Astrocyte (in vitro differentiated cells and primary cell): ENCODE measurements at regions not wholly inside any gene's neighbourhood (a gene's known extent, or its start where the extent isn't known, plus 50 kb on each side); places are given as distances from the start of the nearest gene placed in this dataset.

Experiments
- CTCF ChIP-seq: IDR thresholded peaks from 2 replicates; pipeline ENCODE4 v1.5.1; 2011; ENCODE audit warnings: low read depth, mild to moderate bottlenecking, inconsistent platforms, low read length, moderate library complexity; ENCODE audit not compliant: insufficient read depth
- EZH2 ChIP-seq: IDR thresholded peaks from 2 replicates; pipeline ENCODE4 v1.6.1; 2012; ENCODE audit warnings: mild to moderate bottlenecking, low read length, inconsistent platforms; ENCODE audit not compliant: insufficient read depth

DNA sequence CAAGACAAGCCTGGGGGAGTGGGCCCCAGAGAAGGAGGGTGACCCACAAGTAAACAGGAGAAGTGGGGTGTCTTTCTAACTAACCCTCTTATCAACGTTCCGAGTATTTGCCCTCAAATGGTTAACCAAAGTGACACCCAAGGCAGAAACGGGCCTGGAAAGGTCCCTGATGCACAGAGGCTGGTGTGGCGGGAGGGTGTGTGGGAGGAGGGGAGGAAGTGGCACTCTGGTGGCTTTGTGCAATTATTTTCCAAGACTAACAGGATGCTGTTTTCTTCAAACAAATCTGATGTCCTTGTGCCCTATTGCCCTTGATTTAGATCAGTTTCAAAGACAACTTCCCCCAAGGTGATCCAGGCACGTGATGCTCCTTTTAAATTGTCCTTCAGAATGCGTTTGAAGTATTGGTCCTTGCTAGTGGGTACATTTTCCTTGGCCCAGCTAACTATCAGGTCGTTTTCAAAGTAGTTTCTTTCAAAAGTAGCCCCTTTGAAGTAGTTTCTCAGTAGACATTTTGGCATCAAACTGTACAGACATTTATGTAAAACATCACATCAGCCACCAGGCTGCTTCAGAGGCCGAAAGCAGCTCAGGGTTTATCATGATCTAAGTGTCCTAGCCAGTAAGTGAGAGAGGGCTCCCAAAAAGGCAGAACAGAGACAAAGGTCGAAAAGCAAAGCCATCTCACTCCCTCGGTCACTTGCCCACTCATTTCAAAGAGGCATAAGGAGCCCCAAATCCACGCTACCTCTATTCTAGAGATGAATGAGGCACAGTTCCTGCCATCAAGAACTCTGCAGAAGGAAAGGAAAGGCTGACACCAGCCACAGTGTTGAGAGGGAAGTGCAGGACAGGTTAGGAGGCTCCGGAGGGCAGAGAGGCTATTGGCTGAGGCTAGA is 371.1 kb upstream of the ID2 start:
- no peak for TF ChIP-seq CTCF
- no peak for TF ChIP-seq EZH2
